Kasumi-1 (cell line): ENCODE measurements at regions not wholly inside any gene's neighbourhood (a gene's known extent, or its start where the extent isn't known, plus 50 kb on each side); places are given as distances from the start of the nearest gene placed in this dataset.

Experiments
- DNase-seq, 2 experiments: peaks; one replicate each; lab custom pipeline; 2025; lab: John Stamatoyannopoulos, UW

DNA sequence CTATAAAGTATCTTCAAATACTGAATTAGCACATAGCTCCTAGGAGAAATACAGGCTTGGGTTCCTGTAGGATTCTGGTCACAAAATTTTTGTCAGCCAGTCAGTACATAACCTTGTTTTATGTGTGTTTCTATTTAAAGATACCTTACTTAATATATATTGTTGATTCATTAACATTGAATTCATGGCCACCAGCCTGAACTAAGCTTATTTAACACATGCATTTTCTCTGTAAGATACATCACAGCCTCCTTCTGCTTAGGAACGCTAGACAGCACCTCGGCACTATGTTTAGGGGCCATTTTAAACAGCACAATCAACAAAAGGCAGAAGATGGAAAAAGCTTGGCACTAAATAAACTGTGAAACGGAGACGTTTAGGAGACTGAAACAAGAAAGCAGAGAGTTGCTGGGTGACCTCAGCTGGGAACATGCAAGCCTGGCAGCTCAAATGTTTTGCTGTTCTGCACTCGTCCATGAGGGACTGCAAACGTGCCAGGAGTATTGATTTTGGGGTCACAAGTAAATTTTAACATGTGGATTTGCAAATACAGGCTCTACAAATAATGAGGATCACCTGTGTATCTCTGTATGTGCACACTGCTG is 432.2 kb upstream of the TPM1 start:
- DNase-seq, result no peak

DNA sequence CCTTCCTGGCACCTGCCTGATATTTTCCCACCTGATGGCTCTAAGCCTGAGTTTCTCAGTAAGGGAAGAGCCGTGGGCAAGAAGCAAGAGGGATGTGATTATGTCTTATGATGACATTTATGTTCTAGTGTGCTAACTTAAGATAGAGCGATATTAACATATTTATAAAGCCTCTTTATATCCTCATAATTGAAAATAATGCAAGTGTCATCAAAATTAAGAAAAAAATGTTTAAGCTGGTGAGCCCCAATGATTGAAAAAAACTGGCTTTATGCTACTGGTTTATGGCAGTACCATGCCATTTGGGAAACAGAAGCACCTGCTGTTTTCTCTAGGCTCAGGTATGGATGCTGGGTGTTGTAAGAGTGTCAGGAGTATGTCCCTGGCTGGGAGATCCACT is 431.5 kb upstream of the TPM1 start:
- DNase-seq, result no peak

DNA sequence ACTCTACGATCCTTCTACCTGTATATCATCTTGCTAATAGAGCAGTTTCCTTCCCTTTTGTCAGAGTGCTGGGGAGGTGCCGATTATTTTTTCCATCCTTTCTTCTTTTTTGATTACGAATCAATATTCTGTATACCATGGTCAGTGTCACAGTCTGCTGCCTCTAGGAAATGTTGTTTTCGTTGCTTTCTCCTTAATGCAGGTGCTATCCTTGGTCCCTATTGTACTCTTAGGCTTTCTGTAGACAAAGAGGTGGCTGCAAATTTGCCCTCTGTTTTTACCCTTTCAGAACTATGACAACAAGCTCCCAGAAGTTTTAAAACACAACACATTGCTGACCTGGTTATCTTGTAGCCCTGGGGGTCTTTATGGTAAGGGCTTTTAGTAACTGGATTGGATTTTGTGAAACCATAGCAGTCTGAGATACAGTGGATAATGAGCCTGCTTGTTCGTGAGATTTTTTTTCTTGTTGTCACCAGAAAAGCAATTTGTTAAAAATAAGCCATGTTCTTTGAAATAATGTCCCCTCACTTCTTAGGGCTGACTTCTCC is 430.3 kb upstream of the TPM1 start:
- no peak for DNase-seq

DNA sequence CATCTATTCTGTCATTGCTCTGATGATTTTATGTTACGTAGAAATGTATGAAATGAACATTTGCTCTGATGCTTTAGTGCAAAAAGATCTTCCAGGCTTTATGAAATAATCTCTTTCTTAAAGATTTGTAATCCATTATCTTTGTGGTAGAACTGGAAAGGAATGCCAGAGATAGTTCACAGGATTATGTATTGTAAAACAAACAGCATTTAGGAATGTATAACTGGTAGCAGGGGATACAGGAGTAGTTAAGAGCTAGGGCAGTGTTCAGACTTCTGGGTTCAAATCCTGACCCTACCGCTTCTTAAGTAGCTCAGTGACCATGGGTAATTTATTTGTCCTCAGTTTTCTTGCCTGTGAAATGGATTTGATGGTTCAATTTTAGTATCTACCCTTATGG is 429.8 kb upstream of the TPM1 start:
- no peak for DNase-seq

DNA sequence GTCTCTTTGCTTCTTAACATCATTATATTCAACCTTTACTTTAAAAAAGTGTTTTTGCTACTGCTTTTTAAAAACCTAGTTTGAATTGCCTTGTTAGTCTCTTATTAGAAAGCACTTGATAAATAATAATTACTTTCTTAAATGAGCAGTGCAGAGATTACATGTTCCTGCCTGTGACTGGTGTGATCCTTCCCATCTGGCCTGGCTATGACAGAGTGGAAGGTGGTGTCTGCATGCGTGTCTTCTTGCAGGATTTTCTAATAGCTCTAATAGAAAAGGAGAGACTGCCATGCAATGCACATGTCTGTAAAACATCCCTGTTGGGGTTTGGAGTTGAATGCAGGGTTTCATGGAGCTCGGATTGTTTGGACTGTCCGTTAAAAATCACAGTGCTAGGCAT is 425.8 kb upstream of the TPM1 start:
- no peak for DNase-seq

DNA sequence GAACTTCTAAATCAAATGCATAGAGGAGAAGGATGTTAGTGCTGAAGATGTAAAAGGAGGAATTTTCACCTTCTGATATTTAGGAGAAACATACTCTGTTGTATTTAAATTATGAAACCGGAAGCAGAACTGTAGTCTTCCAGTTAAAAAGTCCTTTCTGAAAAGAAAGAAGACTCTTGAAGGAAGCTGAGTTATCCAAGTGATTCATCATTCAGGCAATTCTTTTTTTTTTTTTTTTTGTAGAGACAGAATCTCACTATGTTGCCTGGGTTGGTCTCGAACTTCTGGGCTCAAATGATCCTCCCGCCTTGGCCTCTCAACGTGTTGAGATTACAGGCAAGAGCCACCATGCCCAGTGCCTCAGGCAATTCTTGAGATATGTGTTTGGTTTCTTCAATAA is 424.8 kb upstream of the TPM1 start:
- no peak for DNase-seq

DNA sequence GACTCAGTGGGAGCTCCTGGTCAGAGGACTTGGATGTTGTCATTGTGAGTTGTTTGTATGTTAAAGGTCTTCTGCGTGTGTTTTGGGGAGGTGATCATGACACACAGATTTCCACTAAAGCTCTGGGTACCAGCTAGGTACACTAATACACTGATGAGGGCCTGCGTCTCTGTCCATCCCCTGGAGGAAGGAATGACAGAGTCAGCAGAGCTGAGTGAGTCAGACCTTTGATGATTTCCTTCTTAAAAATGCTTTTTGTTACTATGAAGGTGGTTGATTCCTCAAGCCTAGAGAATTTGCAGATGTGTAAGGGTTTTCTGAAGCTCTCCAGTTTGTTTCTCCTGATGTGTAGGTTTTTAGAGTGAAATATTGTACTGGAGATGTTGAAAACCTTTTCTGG is 424.1 kb upstream of the TPM1 start:
- DNase-seq, result no peak

DNA sequence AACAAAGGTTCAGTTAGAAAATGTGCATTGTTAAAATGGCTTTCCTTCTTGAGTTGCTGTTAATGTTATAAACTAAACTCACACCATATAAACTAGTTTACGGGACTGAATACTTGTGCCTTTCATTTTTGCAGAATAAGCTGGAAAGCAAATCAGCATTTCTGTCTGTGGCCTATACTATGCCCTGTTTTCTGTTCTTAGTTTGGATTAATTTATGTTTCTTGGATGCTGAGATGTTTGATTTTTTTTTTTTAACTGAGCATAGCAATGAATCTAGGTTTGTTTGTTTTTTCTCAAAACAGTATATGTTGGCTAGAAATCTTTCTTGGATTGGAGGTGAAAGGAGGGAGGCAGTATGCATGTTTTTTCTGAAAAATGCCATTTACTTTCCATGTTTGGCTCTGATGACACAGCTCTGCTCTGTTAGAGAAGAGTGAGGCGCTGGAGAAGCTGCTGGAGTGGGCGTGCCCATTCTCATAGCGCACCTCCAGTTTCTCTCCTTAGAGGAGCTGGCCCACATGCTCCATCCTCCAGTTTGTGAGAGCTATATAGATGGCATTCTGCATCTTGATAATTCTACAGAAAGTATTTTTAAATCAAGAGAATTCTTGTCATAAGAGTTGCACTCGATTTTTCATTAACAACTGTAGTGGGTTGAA is 423.6 kb upstream of the TPM1 start:
- DNase-seq, result no peak

DNA sequence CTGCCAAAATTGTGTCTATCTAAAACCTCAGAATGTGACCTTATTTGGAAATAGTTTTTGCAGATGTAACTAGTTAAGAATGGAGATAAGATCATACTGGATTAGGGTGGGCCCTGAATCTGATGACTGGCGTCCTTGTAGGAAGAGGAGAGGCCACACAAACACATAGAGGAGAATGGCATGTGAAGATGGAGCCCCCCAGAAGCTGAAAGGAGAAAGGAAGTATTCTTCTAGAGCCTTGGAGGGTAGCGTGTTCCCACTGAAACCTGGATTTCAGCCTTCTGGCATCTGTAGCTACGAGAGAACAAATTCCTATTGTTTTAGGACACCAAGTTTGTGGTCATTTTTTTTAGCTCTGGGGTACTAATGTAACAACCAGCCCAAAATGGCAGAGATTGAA is 423.0 kb upstream of the TPM1 start:
- no peak for DNase-seq

DNA sequence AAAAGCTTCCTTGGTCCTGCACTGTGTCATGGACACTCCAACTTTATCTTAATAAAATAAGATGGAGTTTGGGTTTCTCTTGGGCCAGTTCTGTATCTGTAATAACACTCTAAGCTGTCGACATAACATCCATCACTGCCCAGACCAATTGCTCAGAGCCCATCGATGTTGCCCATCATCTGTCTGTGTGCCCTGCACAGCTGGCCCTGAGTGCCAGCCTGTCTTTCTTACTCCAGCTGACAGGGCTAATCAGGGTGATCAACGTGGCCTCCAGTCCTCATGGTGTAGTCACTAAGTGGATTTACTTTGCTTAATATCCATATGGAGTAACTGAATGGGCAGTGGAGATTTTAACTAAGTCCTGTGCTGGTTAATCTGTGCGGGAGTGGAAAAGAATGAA is 419.8 kb upstream of the TPM1 start:
- DNase-seq, result no peak

DNA sequence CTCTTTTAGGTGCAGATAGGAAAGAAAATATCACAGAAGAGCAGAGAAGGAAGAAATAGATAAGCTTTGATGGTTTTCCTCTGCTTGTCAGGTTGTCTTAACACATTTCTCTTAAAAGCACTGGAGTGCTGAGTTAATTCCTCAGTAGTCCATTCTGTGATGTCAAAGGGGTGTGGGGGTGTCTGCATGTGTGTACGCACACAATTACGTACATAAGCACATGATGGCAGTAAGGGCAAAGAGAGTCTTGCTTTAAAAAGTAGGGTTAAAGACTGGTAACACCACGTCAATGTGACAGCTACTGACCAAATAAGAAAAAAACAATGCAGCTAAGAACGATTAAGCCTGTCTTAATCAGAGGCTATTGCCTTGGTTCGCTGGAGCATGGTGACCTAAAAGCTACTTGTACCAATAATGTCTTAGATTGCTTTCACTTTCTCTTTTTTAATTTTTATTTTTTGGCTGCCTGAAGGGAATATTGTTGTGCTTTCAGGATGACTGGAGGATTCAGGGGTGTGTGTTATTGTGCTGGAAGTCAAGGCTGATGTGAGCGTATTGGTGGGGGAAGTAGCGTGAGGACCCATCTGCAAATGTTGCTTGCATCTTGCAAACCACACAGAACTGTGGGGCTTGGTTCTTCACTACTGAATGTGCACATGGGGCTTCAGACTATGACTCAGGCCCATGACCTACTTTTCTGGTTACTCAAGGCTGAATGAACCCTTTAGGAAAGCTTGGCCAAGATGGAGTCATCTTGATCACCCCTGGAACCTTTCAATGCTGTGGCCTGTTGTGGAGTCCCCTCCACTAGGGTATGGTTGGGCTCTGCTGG is 417.8 kb upstream of the TPM1 start:
- DNase-seq, result no peak

DNA sequence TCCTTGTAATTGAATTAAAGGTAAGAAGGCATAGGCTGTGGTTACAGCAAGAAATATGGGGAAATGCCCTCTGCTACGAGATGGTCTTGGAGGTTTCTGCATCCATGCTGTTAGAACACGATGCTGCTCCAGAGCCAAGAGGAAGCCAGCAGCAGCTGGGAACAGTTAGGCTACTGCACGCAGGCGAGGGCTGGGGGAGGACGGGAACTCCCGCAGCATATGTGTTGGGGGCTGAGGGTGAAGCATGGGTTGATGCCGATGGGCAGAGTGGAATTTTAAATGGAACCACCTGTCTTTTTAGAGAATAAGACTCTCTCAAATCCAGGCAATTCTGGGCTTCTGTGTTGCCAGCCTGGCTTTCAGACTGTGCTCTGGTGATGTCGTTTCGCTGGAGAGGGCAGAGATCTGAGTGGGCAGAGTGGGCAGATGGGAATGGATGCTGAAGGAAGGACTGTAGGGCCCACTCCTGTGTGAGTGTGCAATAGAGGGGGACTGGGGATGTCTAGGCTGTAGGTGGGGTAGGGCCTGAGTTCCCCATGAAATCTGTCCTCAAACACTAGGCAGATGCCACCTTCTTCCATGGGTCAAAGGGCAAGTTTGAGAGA is 417.0 kb upstream of the TPM1 start:
- no peak for DNase-seq

DNA sequence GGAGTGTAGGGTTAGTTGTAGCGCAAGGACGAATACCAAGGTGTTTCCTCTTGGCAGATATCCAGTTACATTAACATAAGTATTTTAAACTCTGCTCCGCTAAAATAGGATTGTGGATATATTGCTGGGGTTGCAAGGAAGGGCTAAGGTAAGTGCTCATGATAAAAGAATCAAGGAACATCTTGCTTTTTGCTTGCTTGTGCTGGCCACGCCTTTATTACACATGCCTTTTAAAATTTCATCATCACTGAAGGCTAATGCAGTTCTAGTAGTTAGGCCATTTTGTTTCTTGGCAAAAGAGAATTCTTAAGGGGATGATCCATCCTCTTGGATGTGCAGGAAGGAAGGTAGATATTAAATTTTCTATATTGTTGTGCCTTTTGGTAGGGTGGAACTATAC is 415.6 kb upstream of the TPM1 start:
- no peak for DNase-seq

DNA sequence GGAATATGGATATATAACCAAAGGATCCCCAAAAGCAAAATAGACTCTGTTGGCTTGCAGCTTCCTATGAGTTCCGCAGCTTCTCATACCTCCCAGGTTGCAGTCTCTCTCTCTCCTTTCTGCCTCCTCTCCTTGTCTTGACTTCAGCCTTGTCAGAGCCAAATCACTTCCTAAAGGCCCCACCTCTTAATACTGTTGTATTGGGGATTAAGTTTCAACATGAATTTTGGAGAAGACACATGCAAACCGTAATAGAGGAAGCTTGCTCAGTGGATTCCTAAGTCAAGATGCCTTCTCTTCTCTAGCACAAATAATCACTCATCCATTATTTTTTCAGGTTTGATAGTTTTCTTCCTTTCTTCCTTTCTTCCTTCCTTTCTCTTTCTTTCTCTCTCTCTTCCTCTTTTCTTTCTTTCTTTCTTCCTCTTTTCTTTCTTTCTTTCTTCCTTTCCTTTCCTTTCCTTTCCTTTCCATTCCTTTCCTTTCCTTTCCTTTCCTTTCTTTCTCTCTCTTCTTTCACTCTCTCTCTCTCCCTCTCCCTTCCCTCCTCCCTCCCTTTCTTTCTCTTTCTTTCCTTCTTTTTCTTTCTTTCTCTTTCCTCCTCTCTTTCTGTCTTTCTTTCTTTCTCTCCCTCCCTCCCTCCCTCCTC is 411.3 kb upstream of the TPM1 start:
- DNase-seq, result no peak

DNA sequence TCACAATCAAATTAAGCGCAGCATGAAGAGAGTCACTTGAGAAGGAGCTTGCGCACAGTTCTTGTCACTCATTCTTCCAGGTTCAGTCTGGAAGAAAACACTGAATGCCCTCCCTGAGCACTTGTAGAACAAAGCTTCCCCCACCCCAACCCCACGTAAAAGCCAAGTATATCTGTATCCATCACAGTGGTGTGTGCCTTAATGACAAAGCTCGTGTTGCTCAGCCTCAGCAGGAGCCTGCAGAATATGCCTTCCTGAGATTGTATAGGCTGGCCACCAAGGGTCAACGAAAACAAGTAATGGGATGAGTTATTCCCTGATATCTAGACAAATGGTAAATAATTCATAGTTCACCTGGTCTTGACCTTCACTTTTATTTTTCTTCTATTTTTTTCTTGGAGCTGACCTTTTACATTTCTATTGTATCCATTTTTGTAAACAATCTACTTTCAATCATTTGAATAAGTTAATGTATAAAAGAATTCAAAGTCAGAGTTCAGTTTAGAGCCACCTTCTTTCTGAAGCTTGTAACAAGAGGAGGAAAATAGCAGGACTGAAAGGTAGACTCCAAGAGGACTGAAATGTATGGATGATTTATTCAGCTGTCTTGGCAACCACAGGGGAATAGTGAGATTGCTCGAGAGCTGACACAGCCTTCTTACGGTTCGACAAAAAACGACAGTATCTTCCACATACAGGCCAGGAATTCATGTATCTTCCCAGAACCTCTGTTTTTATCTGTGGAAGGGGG is 405.5 kb upstream of the TPM1 start:
- no peak for DNase-seq

DNA sequence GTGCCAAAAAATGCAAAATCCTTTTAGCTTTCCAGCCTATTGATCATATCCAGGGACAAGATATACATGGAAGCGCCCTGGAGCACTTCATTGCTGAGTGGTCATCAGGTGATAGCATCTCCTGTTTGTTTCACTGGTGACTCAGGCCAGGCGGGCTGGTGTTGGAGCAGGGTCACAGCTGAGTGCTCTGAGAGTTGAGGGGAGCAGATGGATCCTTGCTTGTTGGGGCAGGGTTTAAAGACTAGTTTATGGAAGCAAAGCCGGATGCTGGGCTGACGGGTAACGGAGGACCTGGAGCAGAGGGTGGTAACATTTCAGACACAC is 405.0 kb upstream of the TPM1 start:
- DNase-seq, result no peak

DNA sequence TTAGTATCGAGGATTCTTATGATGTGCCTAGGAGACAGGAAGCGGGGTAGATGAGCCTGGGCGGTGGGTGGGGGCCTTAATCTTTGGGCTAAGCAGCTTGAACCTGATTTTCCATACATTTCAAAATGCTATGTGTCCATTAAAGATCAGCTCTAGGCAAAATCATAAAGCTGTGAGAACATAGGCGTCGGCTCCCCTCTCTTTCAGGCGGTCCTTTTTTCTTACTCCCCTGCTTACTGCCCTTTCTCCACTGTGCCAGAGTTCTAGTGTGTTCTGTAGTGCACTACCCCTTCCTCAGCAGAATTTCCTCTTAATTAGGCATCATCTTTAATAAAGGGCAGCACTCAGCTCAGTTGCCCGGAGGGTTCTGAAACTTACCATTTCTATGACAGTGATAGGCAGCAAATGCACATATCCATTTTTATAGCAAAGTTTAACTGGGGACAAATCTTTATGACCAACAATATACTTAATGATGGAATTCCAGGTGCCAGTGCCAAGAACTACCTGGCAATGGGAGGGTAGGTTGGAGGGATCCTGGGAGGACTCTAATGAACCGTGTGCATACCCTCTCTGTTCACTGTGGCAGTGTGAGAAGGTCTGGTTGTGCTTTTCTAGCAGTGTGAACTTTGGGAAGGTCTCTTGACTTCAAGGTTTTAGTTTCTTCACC is 404.5 kb upstream of the TPM1 start:
- DNase-seq, result no peak

DNA sequence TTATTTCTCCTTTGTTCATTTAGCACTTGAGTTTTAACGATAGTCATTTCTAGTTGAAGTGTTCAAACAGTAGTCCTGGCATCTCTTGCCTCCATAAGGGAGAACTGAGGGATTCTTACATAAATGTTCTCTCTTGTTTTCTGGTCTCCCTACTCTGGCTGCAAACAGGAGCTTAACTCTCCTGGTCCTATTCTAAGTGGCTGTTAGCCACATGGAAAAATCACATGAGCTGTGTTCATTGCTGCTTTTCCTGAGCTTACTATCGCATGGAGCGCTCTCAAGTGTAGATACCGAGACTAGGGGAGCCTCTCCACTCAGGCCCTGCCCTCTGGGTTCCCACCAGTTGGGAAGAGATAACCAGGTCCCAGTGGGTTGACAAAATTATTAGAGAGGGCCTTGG is 403.1 kb upstream of the TPM1 start:
- DNase-seq, result no peak

DNA sequence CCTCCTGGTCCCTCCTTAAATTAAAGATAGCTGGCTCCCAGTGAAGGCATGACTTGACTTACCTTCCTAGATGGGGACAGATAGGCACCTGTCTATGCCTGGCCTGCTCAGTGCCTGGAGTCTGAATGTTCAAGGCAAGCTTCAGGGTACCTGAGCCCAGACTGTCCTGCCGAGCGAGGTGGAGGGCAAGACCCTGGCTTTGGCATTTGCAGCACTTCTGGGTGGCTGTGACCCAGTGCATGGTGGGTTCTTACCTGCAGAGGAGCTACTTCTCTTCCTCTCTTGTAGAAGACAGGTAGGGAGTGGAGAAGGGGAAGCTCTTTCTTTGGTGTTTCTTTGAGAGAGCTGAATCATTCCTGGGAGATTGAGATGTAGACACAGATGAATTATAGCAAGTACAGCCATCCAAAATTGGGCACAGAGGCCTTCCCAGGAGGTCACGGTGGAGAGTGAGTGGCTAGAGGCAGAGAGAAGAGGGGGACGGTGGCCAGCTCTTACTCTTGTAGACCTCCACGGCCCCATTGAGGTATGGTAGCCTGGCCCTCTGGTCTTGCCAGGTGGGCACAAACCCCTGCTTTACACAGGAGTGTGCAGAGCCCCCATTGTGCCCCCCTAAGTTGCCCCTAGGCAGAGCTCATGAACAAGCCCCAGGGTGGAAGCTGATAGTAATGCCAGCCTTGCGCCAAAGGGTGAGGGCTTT is 402.5 kb upstream of the TPM1 start:
- no peak for DNase-seq

DNA sequence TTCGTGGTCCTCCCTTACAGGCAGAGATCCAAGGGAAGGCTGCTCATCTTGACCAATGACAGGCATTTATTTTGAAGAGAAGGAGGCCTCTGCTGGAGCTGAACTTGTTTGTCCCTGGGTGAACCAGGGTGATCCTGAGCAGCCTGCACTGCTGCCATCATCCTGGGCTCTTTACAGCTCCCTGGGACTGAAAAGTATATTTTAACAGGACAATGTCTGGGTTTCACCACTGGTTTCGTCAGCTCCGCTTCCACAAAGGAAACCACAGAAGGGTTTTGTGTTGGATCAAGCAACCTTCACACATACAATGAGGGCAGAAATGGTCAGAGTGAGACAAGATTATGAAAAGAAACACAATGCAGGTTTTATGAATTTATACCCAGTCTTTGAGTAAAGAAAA is 400.7 kb upstream of the TPM1 start:
- no peak for DNase-seq
